HG03196 (cell line): ENCODE measurements at regions not wholly inside any gene's neighbourhood (a gene's known extent, or its start where the extent isn't known, plus 50 kb on each side); places are given as distances from the start of the nearest gene placed in this dataset.
"Not testable (repeated sequence)": the region's sequence is repeated elsewhere in the genome, so short reads cannot be mapped to it uniquely, and the experiment has no call there.

Experiments
- ATAC-seq: cut with Tn5 transposase; IDR thresholded peaks from one replicate; pipeline ENCODE4 v1.9.1; 2021; ENCODE audit not compliant: unreplicated experiment

- ATAC-seq, result no peak
These were observed 74.0 kb upstream of the PTPN1 start for GRCh38 chr20:50436052-50436656.

DNA sequence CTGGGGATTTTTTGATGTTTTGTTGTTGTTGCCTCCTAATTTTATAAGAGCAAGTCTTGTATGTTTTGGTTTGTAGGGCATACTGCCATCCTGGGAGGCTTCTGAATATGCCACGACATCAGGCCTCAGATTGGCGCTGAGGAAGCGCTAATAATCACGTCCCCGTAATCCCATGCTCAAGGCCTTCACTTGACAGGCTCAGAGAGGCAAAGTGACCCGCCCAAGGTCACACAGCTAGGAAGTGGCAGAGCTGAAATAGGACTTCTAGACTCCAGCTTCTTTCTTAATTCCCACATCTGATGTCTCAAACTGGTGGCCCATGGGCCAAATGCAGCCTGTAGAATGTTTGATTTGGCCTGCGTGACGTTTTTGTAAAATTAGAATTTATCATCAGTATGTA lies 73.5 kb upstream of the PTPN1 start:
- ATAC-seq, result no peak

GRCh38 chr20:50438986-50439407 lies 71.2 kb upstream of the PTPN1 start:
- ATAC-seq, result no peak

DNA sequence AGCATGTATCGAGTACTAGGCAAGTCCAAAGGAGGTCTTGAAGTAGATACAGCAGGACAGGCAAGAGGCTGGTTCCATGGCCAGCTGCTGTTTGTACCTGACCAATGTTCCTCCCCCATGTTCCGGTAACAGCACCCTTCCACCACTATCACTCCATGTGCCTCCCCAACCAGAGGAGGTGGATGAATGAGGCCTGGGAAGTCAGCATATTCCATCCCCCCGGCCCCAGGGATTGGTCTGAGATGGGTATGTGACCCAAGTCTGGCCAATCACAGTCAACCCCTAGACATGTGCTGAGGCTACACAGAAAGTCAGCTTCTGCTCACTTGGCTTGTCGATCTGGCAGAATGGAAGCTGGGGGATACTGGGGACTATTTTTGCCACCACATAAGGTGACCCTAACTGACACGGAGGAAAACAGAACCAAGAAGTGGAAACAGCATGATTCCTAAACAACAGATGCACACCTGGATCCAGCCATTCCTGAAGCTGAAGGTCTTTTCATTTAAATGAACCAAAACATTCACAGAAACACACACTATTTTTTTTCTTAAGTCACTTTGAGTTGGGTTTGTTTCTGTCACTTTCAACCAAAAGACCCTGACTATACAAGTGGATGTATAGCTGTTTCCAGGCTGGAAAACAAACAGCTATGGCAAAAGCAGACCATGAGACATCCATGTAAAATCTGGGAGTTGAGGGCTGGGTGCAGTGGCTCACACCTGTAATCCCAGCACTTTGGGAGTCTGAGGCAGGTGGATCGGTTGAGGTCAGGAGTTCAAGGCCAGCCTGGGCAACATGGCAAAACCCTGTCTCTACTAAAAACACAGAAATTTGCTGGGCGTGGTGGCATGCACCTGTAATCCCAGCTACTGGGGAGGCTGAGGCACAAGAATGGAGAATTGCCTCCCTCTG lies 70.4 kb upstream of the PTPN1 start:
- no peak for ATAC-seq

- no peak for ATAC-seq
These were observed 67.7 kb upstream of the PTPN1 start for GRCh38 chr20:50442512-50442911.

GRCh38 chr20:50445354-50446151 lies 64.6 kb upstream of the PTPN1 start:
- no peak for ATAC-seq

DNA sequence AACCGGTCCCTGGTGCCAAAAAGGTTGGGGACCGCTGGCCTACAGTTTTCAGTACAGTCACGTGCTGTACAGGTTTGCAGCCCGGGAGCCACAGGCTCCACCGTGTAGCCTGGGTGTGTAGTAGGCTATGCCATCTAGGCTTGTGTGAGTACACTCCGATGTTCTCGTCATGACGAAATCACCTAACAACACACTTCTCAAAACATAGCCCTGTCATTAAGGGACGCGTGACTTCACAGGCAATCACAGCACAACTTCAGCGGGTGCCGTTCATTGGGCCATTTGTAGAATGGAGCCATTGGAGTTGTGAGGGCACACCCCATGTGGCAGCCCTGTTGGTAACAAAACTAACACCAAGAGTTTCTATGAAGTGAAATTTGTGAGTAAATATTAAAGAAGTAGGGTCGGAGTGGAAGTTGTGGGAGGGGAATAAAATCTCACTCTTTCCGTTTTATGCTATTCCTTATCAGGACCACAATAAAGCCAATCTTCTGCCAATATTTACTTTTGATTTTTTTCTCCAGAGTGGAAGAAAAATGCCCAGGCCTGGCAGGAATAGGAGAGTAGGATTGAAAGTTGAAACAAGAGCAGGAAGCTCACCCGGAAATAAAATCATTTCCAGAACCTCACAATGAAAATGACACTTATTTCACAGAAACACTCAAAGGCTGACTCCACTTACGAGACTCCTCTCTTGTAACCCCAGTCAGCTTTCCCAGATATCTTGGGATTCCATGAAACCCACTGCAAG lies 63.7 kb upstream of the PTPN1 start:
- ATAC-seq, result no peak

DNA sequence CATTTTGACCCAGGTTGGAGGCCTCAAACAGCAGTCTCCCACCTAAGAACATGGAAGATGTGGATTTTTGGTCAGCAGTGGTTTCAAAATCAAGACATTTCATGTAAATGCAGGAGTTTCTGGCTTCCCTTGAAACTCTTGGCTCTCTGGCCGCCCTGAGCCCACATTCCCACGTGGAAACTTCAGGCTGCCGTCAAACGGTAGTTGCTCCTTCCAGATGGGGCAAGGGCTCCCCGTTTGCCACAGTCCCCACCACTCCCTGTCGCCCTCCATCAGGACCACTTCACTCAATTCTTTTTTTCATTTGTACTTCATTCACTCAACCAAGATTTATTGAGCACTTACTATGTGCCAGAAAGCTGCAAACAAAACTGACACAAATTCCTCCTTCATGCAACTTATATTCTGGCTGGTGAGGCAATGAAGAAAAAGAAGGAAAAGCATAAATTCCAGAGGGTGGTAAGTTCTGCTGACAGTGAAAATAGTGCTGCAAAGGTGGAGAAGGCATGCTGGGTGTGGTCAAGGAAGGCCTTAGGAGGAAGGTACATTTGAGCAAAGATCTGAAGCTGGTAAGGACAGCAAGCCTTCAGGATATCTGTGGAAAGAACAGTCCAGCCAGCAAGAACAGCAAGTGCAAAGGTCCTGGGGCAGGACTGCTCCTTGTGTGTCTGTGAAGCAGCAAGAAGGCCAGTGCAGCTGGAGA lies 62.9 kb upstream of the PTPN1 start:
- ATAC-seq, result no peak

GRCh38 chr20:50447817-50448216 lies 62.4 kb upstream of the PTPN1 start:
- ATAC-seq, result no peak

GRCh38 chr20:50448625-50449403 lies 61.4 kb upstream of the PTPN1 start:
- not testable (repeated sequence) for ATAC-seq

GRCh38 chr20:50449738-50450492 lies 60.3 kb upstream of the PTPN1 start:
- ATAC-seq, result peak; percentile 52

DNA sequence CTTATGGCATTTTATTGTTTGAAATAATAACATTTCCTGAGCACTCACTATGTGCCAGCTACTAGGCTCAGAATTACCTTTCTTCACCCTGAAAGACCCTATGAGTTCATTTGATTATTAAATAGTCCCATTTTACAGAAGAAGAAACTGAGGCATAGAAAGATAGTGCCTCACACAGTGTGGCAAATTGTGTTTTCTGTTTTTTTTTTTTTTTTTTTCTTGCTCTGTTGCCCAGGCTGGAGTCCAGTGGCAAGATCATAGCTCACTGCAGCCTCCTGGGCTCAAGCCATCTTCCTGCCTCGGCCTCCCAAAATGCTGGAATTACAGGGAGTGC lies 59.7 kb upstream of the PTPN1 start:
- ATAC-seq, result no peak

GRCh38 chr20:50450881-50451752 lies 59.1 kb upstream of the PTPN1 start:
- peak; percentile 65 for ATAC-seq

- not testable (repeated sequence) for ATAC-seq
These were observed 58.3 kb upstream of the PTPN1 start for GRCh38 chr20:50451792-50452425.

GRCh38 chr20:50453533-50454244 lies 56.5 kb upstream of the PTPN1 start:
- ATAC-seq, result no peak

- ATAC-seq, result not testable (repeated sequence)
These were observed 54.9 kb upstream of the PTPN1 start for GRCh38 chr20:50455245-50455644.
